Transverse colon (tissue), 4 donors: ENCODE measurements at regions not wholly inside any gene's neighbourhood (a gene's known extent, or its start where the extent isn't known, plus 50 kb on each side); places are given as distances from the start of the nearest gene placed in this dataset.

Source experiments
- DNase-seq: peaks from one replicate; pipeline ENCODE4 v3.0.0-alpha.2; 2019
- H3K27ac ChIP-seq, 4 donors: fragments of 200-600 bp; sonication (generic); 2 replicates each; pipeline ENCODE4 v1.5.1; 2016 to 2018; ENCODE audit warnings: inconsistent platforms in 4 of 4
- H3K27me3 ChIP-seq: fragments of 200-600 bp; sonication (generic); 2 replicates; pipeline ENCODE4 v1.5.1; 2017; ENCODE audit warnings: inconsistent platforms
- H3K36me3 ChIP-seq, 4 donors: fragments of 200-600 bp; sonication (generic); 2 replicates each; pipeline ENCODE4 v1.5.1; 2017 to 2019; ENCODE audit warnings: inconsistent platforms in 4 of 4
- H3K4me1 ChIP-seq, 4 donors: fragments of 200-600 bp; sonication (generic); 2 replicates each; pipeline ENCODE4 v1.5.1; 2017 to 2020; ENCODE audit warnings: inconsistent platforms in 4 of 4
- H3K4me3 ChIP-seq, 4 donors: fragments of 200-600 bp; sonication (generic); 1 replicate in 1 of 4; 2 replicates in 3 of 4; pipeline versions ENCODE4 v1.5.1 to v1.6.1; 2017 to 2019; ENCODE audit warnings: inconsistent platforms in 4 of 4
- H3K9me3 ChIP-seq, 2 donors: fragments of 200-600 bp; sonication (generic); 2 replicates each; pipeline ENCODE4 v1.5.1; 2017 to 2019; ENCODE audit warnings: inconsistent platforms in 2 of 2
- CTCF ChIP-seq, 5 experiments: fragments of 200-600 bp in 3 of 5; fragments of 450-650 bp in 2 of 5; sonication (generic) in 3 of 5; IDR thresholded peaks; 1 replicate in 2 of 5; 2 replicates in 3 of 5; pipeline ENCODE4 v1.5.1; 2016 to 2017; ENCODE audit warnings: antibody characterized with exemption in 5 of 5, inconsistent platforms in 3 of 5, mild to moderate bottlenecking in 2 of 5, moderate library complexity in 1 of 5
- EP300 ChIP-seq: sonication (generic); formaldehyde crosslinking; IDR thresholded peaks from one replicate; pipeline ENCODE4 v1.6.1; 2017; ENCODE audit warnings: antibody characterized with exemption, low read depth
- POLR2A ChIP-seq: fragments of 450-650 bp; IDR thresholded peaks from one replicate; pipeline ENCODE4 v1.6.1; 2016; ENCODE audit warnings: antibody characterized with exemption, mild to moderate bottlenecking, moderate library complexity
- POLR2AphosphoS5 ChIP-seq, 3 donors: sonication (generic); formaldehyde crosslinking; IDR thresholded peaks; one replicate each; pipeline ENCODE4 v1.6.1; 2016; ENCODE audit warnings: antibody characterized with exemption in 3 of 3
- WGBS, 2 donors: methylation state at CpG; one replicate each; pipeline ENCODE4 v1.1.5; 2018; ENCODE audit warnings: low coverage in 1 of 2; 5-methylcytosine and 5-hydroxymethylcytosine counted together
- in situ Hi-C, 4 donors: fragments of 200-750 bp; cut with MboI; loops; one replicate each; pipeline versions ENCODE4 v1.15.0 to v1.15.1; 2017; ENCODE audit warnings: low sequenced_read_pairs in 3 of 4, low pct_ligation_motif_present in 1 of 4, low pct_unique_long_range_greater_than_20kb in 1 of 4
- intact Hi-C: fragments of 100-400 bp; cut with DNase I; formaldehyde crosslinking; loops from one replicate; pipeline ENCODE4 v1.15.1; 2023; ENCODE audit warnings: low total_unique reads

- no peak for DNase-seq
- TF ChIP-seq POLR2AphosphoS5 (IDR thresholded peaks at IDR 0.05): no peak
- TF ChIP-seq CTCF (IDR thresholded peaks at IDR 0.05): no peak
- Histone ChIP-seq H3K4me3 (no peak overlapping the region), H3K9me3 (no peaks in the 10 kb centered on the region), H3K4me1 (no peaks in the 10 kb centered on the region), H3K27ac (no peak overlapping the region), H3K36me3 (no peaks in the 10 kb centered on the region), H3K27me3 (no peaks in the 10 kb centered on the region)
- whole genome bisulfite sequencing, 2 donors: 67 to 70% methylated on average over 4 to 6 of the region's 6 CpGs
- intact Hi-C loops: no loop called here
- in situ Hi-C loops: no loop called here
Observed at GRCh38 chr3:81888914-81889557, 127.6 kb upstream of the GBE1 start.

- Histone ChIP-seq H3K9me3 (no peaks in the 10 kb centered on the region), H3K36me3 (no peaks in the 10 kb centered on the region), H3K4me3 (no peak overlapping the region), H3K4me1 (no peaks in the 10 kb centered on the region), H3K27me3 (no peaks in the 10 kb centered on the region), H3K27ac (no peak overlapping the region)
- in situ Hi-C loops (no loop called here), intact Hi-C loops (no loop called here)
- TF ChIP-seq POLR2AphosphoS5 (IDR thresholded peaks at IDR 0.05): no peak
- no peak for TF ChIP-seq POLR2A
- TF ChIP-seq EP300: no peak
- no peak for TF ChIP-seq CTCF (IDR thresholded peaks at IDR 0.05)
- no peak for DNase-seq
Observed at GRCh38 chr3:81887448-81887847, 126.0 kb upstream of the GBE1 start.

GRCh38 chr3:81886081-81886480, 124.6 kb upstream of the GBE1 start:
- H3K9me3 ChIP-seq: no peaks in the 10 kb centered on the region
- H3K27ac ChIP-seq: no peak overlapping the region
- no peaks in the 10 kb centered on the region for H3K27me3 ChIP-seq
- intact Hi-C loops: no loop called here
- TF ChIP-seq POLR2AphosphoS5 (IDR thresholded peaks at IDR 0.05): no peak
- H3K4me1 ChIP-seq: no peaks in the 10 kb centered on the region
- no peak for DNase-seq
- 54 to 60% methylated on average over 2 of the region's 2 CpGs for WGBS, 2 donors
- no peak overlapping the region for H3K4me3 ChIP-seq
- in situ Hi-C loops: no loop called here
- no peaks in the 10 kb centered on the region for H3K36me3 ChIP-seq

GRCh38 chr3:81884791-81885190, 123.3 kb upstream of the GBE1 start:
- no peaks in the 10 kb centered on the region for H3K36me3 ChIP-seq
- H3K27ac ChIP-seq: no peak overlapping the region
- H3K9me3 ChIP-seq: no peaks in the 10 kb centered on the region
- H3K4me3 ChIP-seq: no peak overlapping the region
- no peak for DNase-seq
- TF ChIP-seq POLR2AphosphoS5 (IDR thresholded peaks at IDR 0.05) (no peak), POLR2A (no peak), CTCF (IDR thresholded peaks at IDR 0.05) (no peak), EP300 (no peak)
- in situ Hi-C loops (no loop called here), intact Hi-C loops (no loop called here)
- no peaks in the 10 kb centered on the region for H3K4me1 ChIP-seq
- no peaks in the 10 kb centered on the region for H3K27me3 ChIP-seq
- 84 to 86% methylated on average over 2 to 3 of the region's 3 CpGs for WGBS, 2 donors

GRCh38 chr3:81876826-81877225, 115.4 kb upstream of the GBE1 start:
- intact Hi-C loops: no loop called here
- TF ChIP-seq CTCF (IDR thresholded peaks at IDR 0.05) (no peak), POLR2A (no peak), POLR2AphosphoS5 (IDR thresholded peaks at IDR 0.05) (no peak), EP300 (no peak)
- no peak overlapping the region for H3K4me3 ChIP-seq
- in situ Hi-C loops: no loop called here
- H3K4me1 ChIP-seq: no peaks in the 10 kb centered on the region
- no peaks in the 10 kb centered on the region for H3K36me3 ChIP-seq
- H3K27ac ChIP-seq: no peak overlapping the region
- H3K27me3 ChIP-seq: no peaks in the 10 kb centered on the region
- DNase-seq: no peak
- 75 to 86% methylated on average over 1 of the region's 1 CpG for WGBS, 2 donors
- no peaks in the 10 kb centered on the region for H3K9me3 ChIP-seq
